Fibroblast of lung (primary cell): ENCODE measurements at regions not wholly inside any gene's neighbourhood (a gene's known extent, or its start where the extent isn't known, plus 50 kb on each side); places are given as distances from the start of the nearest gene placed in this dataset.

Source experiments
- EZH2 ChIP-seq: IDR thresholded peaks from 2 replicates; pipeline ENCODE4 v1.5.1; 2012; ENCODE audit warnings: low read length, control low read depth, mild to moderate bottlenecking; ENCODE audit errors: missing control alignments
- TF ChIP-seq, protein P1 (sequence below), 2 donors: IDR thresholded peaks in 1 of 2; conservative IDR thresholded peaks in 1 of 2; 1 replicate in 1 of 2; 2 replicates in 1 of 2; pipeline ENCODE4 v1.5.1; 2011 to 2012; ENCODE audit warnings: low read length in 2 of 2, control low read depth in 1 of 2, inconsistent platforms in 1 of 2, low read depth in 1 of 2, mild to moderate bottlenecking in 1 of 2

DNA sequence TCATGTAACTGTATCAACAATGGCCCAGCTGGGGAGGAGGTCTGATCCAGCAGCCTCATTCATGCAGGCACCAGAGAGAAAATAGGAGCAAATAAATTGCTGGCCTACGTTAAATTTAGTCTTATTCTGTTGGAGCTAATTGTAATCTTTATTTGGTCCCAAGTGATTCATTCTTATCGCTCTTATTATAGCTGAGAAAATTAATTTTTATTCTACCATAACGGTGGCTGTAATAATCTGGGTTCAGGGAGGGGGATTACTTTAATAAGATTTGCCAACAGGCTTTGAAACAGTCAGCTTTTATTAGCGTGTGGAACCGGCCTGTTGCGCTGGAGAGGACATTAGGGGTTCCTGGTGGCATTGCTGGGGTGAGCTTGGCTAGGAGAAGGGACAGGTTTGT, 254.9 kb downstream of the AACS start:
- TF ChIP-seq, protein P1, sequence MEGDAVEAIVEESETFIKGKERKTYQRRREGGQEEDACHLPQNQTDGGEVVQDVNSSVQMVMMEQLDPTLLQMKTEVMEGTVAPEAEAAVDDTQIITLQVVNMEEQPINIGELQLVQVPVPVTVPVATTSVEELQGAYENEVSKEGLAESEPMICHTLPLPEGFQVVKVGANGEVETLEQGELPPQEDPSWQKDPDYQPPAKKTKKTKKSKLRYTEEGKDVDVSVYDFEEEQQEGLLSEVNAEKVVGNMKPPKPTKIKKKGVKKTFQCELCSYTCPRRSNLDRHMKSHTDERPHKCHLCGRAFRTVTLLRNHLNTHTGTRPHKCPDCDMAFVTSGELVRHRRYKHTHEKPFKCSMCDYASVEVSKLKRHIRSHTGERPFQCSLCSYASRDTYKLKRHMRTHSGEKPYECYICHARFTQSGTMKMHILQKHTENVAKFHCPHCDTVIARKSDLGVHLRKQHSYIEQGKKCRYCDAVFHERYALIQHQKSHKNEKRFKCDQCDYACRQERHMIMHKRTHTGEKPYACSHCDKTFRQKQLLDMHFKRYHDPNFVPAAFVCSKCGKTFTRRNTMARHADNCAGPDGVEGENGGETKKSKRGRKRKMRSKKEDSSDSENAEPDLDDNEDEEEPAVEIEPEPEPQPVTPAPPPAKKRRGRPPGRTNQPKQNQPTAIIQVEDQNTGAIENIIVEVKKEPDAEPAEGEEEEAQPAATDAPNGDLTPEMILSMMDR (conservative IDR thresholded peaks at IDR 0.05 in 1 of 2, IDR thresholded peaks at IDR 0.05 in 1 of 2; ENCODE audit: low read depth in 1 of 2, low read length in 2 of 2) = no peak
- TF ChIP-seq EZH2 = no peak
